Astrocyte (in vitro differentiated cells and primary cell): ENCODE measurements at regions not wholly inside any gene's neighbourhood (a gene's known extent, or its start where the extent isn't known, plus 50 kb on each side); places are given as distances from the start of the nearest gene placed in this dataset.

Experiments used
- CTCF ChIP-seq: IDR thresholded peaks from 2 replicates; pipeline ENCODE4 v1.5.1; 2011; ENCODE audit warnings: low read depth, mild to moderate bottlenecking, inconsistent platforms, low read length, moderate library complexity; ENCODE audit not compliant: insufficient read depth
- EZH2 ChIP-seq: IDR thresholded peaks from 2 replicates; pipeline ENCODE4 v1.6.1; 2012; ENCODE audit warnings: mild to moderate bottlenecking, low read length, inconsistent platforms; ENCODE audit not compliant: insufficient read depth

- no peak for TF ChIP-seq CTCF
- no peak for TF ChIP-seq EZH2
Observed at GRCh38 chr20:63079971-63080370, 73.2 kb upstream of the BHLHE23 start.
